GM18868 (cell line): ENCODE measurements at regions not wholly inside any gene's neighbourhood (a gene's known extent, or its start where the extent isn't known, plus 50 kb on each side); places are given as distances from the start of the nearest gene placed in this dataset.
A peak's percentile ranks its signal among the peaks of the same experiment; 100 is the strongest.
"Not testable (repeated sequence)": the region's sequence is repeated elsewhere in the genome, so short reads cannot be mapped to it uniquely, and the experiment has no call there.

Experiments used
- ATAC-seq: cut with Tn5 transposase; IDR thresholded peaks from one replicate; pipeline ENCODE4 v1.9.1; 2021; ENCODE audit warnings: mild to moderate bottlenecking, moderate library complexity; ENCODE audit not compliant: unreplicated experiment

DNA sequence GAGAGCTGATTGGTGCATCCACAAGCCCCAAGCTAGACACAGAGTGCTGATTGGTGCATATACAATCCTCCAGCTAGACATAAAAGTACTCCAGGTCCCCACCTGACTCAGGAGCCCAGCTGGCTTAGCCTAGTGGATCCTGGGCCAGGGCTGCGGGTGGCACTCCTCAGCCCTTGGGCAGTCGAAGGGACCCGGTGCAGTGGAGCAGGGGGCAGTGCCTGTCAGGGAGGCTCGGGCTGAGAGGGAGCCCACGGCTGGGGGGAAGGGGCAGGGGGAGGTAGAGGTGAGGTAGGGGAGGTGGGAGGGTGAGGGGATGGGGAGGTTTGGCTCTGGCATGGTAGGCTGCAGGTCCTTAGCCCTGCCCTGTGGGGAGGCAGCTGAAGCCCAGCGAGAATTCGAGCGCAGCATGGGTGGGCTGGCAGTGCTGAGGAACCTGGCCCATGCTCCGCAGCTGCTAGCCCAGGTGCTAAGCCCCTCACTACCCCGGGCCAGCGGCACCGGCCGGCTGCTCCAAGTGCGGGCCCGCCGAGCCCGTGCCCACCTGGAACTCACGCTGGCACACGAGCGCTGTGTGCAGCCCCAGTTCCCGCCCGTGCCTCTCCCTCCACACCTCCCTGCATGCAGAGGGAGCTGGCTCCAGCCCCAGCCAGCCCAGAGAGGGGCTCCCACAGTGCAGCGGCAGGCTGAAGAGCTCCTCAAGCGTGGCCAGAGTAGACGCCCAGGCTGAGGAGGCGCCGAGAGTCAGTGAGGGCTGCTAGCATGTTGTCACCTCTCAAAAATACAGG is 742.8 kb downstream of the FAM181B start:
- ATAC-seq = no peak

GRCh38 chr11:81989093-81989492 is 744.6 kb downstream of the FAM181B start:
- peak; percentile 37 for ATAC-seq

GRCh38 chr11:81987829-81988472 is 745.7 kb downstream of the FAM181B start:
- peak; percentile 76 for ATAC-seq

- ATAC-seq = no peak
These were observed 747.0 kb downstream of the FAM181B start for GRCh38 chr11:81986556-81987161.

- ATAC-seq = peak; percentile 65
These were observed 754.2 kb downstream of the FAM181B start for GRCh38 chr11:81979448-81979847.

DNA sequence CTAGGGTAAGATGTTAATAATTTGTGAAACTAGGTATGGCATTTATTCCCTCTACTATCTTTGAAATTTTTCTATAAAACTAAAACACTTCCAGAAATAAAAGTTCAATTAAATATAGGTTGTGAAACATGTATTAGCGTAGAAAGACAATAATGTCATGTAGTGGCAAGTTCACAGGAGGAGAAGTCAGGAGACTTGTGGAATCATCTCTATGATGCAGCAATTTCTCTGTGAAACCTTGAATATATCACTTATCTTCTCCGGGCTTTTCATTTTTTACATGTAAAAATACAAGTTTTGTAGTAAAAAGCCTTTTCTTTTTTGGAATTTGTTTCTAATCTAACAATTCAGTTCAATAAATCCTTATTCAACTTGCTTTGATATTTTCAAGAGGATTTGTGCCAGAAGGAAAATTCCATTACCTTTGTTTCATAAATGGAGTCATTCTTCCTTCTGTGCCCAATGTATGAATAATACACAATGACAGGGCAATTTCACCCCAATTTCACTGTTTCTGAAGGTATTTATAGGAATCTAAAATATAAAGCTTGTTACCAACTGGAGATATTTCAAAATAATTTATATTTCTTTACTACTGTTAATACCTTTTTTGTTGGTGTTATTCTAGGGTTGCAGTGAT is 758.3 kb downstream of the FAM181B start:
- ATAC-seq = no peak

DNA sequence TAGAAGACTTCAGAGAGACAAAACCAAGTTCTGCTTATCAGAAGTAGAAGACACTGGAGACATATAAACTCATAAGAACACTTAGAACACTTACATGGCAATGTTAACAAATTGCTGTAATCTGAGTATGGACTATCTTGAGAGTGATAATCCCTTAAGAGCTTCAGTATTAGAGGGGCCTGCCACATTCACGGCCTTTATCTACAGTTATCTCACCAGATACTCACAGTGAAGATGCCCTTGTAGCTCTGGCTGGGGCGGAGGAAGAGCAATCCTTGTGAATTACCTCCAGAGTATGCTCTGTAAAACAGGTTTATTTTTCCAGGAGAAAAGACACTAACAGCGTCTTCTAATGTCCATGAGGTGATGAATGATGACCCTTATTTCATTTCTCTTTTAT is 762.8 kb downstream of the FAM181B start:
- ATAC-seq = no peak

DNA sequence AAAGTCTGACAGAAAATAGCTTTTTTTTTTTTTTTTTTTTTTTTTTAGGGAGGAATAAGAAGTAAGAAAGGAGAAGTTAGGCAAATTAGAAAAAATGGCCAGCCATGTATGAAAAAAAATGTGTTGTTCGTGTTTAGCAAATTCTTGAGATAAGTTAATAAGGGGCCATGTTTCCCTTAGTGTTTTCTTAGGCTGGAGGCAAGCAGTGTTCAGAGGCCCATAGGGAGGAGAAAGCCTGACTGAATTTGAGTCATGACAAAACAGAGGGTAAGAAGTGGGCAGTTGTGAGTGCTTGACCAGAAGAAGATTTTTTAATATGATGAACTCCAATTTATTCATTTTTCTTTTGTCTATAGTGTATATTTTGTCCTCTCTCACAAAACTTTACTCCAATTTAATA is 766.4 kb downstream of the FAM181B start:
- no peak for ATAC-seq

DNA sequence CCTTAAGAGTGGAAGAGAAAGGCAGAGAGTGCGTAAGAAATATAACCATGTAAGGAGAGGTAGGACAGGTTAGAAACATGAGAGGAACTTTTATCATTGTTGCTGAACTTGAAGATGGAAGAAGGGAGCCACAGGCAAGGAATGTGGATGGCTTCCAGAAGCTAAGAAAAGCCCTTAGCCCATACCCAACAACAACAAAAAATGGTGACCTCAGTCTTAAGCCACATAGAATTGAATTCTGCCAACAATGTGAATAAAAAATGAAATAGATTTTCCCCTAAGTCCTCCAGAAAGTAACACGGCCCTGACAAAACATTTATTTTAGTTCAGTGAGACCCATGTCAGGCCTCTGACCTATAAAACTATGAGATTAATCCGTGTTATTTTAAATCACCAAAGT is 767.3 kb downstream of the FAM181B start:
- no peak for ATAC-seq

- no peak for ATAC-seq
These were observed 770.6 kb downstream of the FAM181B start for GRCh38 chr11:81963018-81963417.

DNA sequence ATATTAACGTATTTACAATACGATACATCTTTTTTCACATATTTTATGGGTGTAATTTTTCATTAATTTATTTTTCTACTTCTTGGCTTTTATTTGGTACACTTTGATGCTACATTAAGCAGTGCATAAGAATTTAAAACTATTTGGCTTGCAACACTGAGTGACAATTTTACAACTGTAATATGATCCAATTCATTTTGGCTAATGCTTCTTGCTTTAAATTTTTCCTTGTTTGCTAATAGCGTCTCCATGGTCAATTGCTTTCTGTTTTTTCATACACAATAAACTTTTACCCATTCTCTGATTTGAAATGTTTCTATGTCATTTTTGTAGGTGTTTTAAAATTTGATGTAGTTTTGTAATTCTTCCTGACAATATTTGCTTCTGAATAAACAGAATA is 773.2 kb downstream of the FAM181B start:
- no peak for ATAC-seq

DNA sequence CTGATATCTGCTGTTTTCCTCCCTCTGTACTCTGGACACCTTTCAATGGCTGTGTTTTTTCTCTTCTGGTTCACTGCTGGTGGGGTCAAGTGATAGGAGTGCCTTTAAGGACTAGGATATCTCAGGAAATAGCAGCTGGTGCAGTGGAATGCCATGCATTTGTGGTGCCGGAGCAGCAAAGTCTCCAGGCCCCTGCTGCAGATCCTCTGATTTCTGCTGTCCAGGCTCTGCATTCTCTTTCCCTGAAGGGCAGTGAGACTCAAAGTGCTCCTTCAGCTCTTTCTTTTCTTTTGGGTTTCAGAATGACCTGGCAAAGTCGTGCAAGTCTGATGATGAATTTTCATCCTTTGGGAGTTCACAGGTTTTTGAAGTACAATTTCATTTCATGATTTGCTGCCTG is 774.3 kb downstream of the FAM181B start:
- ATAC-seq = no peak

- ATAC-seq = not testable (repeated sequence)
These were observed 779.4 kb downstream of the FAM181B start for GRCh38 chr11:81954301-81954700.

DNA sequence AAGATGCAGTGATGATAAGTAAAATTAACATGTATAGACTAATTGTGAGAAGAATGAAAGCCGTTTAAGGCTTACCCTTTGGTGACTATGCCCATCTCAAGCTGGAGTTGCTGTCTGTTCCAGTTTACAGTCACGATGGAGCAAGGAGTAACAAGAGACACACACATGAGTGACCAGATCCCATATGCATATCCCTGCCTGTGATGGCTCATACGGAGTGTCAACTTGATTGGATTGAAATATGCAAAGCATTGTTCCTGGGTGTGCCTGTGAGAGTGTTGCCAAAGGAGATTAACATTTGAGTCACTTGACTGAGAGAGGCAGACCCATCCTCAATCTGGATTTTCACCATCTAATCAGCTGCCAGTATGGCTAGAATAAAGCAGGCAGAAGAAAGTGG is 786.8 kb downstream of the FAM181B start:
- no peak for ATAC-seq

- ATAC-seq = no peak
These were observed 791.0 kb downstream of the FAM181B start for GRCh38 chr11:81942646-81943045.

DNA sequence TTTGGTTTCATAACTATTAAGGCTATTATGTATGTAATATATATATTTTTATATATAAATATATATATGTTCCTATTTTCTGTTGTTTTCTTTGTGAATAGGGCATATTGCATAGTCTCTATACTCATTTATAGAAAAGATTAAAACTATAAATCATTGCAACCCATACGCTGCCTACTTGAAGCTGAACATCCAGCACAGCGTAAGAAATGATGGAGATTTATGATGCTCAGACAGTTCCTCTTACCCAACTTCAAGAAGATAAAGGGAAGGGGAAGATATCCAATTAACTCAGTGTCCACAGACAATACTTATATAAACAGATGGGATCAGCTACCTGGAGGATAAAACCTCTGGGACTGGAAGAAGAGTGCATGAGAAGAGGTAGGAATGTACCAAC is 791.7 kb downstream of the FAM181B start:
- ATAC-seq = no peak

- ATAC-seq = no peak
These were observed 801.4 kb downstream of the FAM181B start for GRCh38 chr11:81932303-81932702.

GRCh38 chr11:81920205-81920604 is 813.5 kb downstream of the FAM181B start:
- ATAC-seq = no peak

- ATAC-seq = no peak
These were observed 817.2 kb downstream of the FAM181B start for GRCh38 chr11:81916451-81916850.

- ATAC-seq = no peak
These were observed 818.6 kb downstream of the FAM181B start for GRCh38 chr11:81915045-81915444.

- no peak for ATAC-seq
These were observed 819.9 kb downstream of the FAM181B start for GRCh38 chr11:81913793-81914192.

- no peak for ATAC-seq
These were observed 825.7 kb downstream of the FAM181B start for GRCh38 chr11:81907996-81908395.
